HFF-Myc (cell line): ENCODE measurements at regions not wholly inside any gene's neighbourhood (a gene's known extent, or its start where the extent isn't known, plus 50 kb on each side); places are given as distances from the start of the nearest gene placed in this dataset.

ENCODE experiments used
- DNase-seq: peaks from one replicate; pipeline ENCODE4 v3.0.0-alpha.2; 2011; ENCODE audit warnings: low read depth; ENCODE audit errors: extremely low read depth
- H3K4me3 ChIP-seq: replicated peaks from 2 replicates; pipeline ENCODE4 v1.5.1; 2011; ENCODE audit warnings: low read depth, mild to moderate bottlenecking, control low read depth, low read length
- CTCF ChIP-seq: IDR thresholded peaks from 2 replicates; pipeline ENCODE4 v1.5.1; 2012; ENCODE audit warnings: mild to moderate bottlenecking, low read depth, low read length, control low read depth; ENCODE audit errors: missing control alignments

GRCh38 chr5:121758615-121759014 lies 93.1 kb upstream of the FTMT start:
- no peak overlapping the region for H3K4me3 ChIP-seq
- no peak for DNase-seq
- TF ChIP-seq CTCF: no peak

GRCh38 chr5:121762426-121762825 lies 89.3 kb upstream of the FTMT start:
- no peak for DNase-seq
- TF ChIP-seq CTCF: no peak
- no peak overlapping the region for H3K4me3 ChIP-seq

GRCh38 chr5:121763665-121764064 lies 88.0 kb upstream of the FTMT start:
- no peak overlapping the region for H3K4me3 ChIP-seq
- DNase-seq: no peak
- no peak for TF ChIP-seq CTCF

GRCh38 chr5:121780406-121780805 lies 71.3 kb upstream of the FTMT start:
- no peak overlapping the region for H3K4me3 ChIP-seq
- no peak for DNase-seq
- no peak for TF ChIP-seq CTCF

GRCh38 chr5:121783700-121784099 lies 68.0 kb upstream of the FTMT start:
- TF ChIP-seq CTCF: no peak
- DNase-seq: no peak
- H3K4me3 ChIP-seq: no peak overlapping the region

- no peak for TF ChIP-seq CTCF
- H3K4me3 ChIP-seq: no peak overlapping the region
- DNase-seq: no peak
Observed at GRCh38 chr5:121793791-121794190, 57.9 kb upstream of the FTMT start.

- no peak overlapping the region for H3K4me3 ChIP-seq
- DNase-seq: no peak
- no peak for TF ChIP-seq CTCF
Observed at GRCh38 chr5:121795511-121795910, 56.2 kb upstream of the FTMT start.
